SK-N-SH treated with all-trans-retinoic acid at 6 μM for 48 hours (cell line): ENCODE measurements at regions not wholly inside any gene's neighbourhood (a gene's known extent, or its start where the extent isn't known, plus 50 kb on each side); places are given as distances from the start of the nearest gene placed in this dataset.

Experiments
- ARNTL ChIP-seq: fragments of 450-650 bp; formaldehyde crosslinking; IDR thresholded peaks from 2 replicates; pipeline ENCODE4 v1.5.0; 2020; ENCODE audit warnings: low read depth, mild to moderate bottlenecking, moderate library complexity, borderline replicate concordance
- BACH2 ChIP-seq: fragments of 250-450 bp; sonication (Bioruptor Pico); IDR thresholded peaks from 2 replicates; pipeline ENCODE4 v1.9.0; 2021; ENCODE audit warnings: mild to moderate bottlenecking, borderline replicate concordance
- CSDC2 ChIP-seq: fragments of 250-450 bp; sonication (Bioruptor Pico); IDR thresholded peaks from 2 replicates; pipeline ENCODE4 v1.5.0; 2020; ENCODE audit warnings: mild to moderate bottlenecking, moderate library complexity
- ESRRG ChIP-seq: fragments of 250-450 bp; sonication (Bioruptor Pico); IDR thresholded peaks from 2 replicates; pipeline ENCODE4 v1.6.1; 2021; ENCODE audit warnings: mild to moderate bottlenecking
- ISL1 ChIP-seq: fragments of 250-450 bp; sonication (Bioruptor Pico); IDR thresholded peaks from 2 replicates; pipeline ENCODE4 v2.1.2; 2022; ENCODE audit warnings: mild to moderate bottlenecking, moderate library complexity
- OSR1 ChIP-seq: fragments of 250-450 bp; sonication (Bioruptor Pico); IDR thresholded peaks from 2 replicates; pipeline ENCODE4 v1.8.0; 2022; ENCODE audit warnings: moderate library complexity, mild to moderate bottlenecking, inconsistent platforms
- PATZ1 ChIP-seq: fragments of 250-450 bp; sonication (Bioruptor Pico); IDR thresholded peaks from 2 replicates; pipeline ENCODE4 v1.8.0; 2020; ENCODE audit warnings: mild to moderate bottlenecking, moderate library complexity, borderline replicate concordance
- POU6F1 ChIP-seq: fragments of 250-450 bp; sonication (Bioruptor Pico); IDR thresholded peaks from 2 replicates; pipeline ENCODE4 v1.8.0; 2021; ENCODE audit warnings: low read depth, mild to moderate bottlenecking, moderate library complexity, borderline replicate concordance
- PPARA ChIP-seq: fragments of 250-450 bp; sonication (Bioruptor Pico); IDR thresholded peaks from 2 replicates; pipeline ENCODE4 v1.5.0; 2020; ENCODE audit warnings: mild to moderate bottlenecking, borderline replicate concordance
- TCF4 ChIP-seq: fragments of 250-450 bp; sonication (Bioruptor Pico); IDR thresholded peaks from 2 replicates; pipeline ENCODE4 v1.8.0; 2021; ENCODE audit warnings: mild to moderate bottlenecking, moderate library complexity, borderline replicate concordance
- TSHZ2 ChIP-seq: fragments of 250-450 bp; sonication (Bioruptor Pico); IDR thresholded peaks from 2 replicates; pipeline ENCODE4 v1.5.0; 2020; ENCODE audit warnings: mild to moderate bottlenecking, moderate library complexity
- ZFP3 ChIP-seq: fragments of 250-450 bp; sonication (Bioruptor Pico); IDR thresholded peaks from 2 replicates; pipeline ENCODE4 v1.5.0; 2020; ENCODE audit warnings: mild to moderate bottlenecking, moderate library complexity
- ZNF8 ChIP-seq: fragments of 450-650 bp; formaldehyde crosslinking; IDR thresholded peaks from 2 replicates; pipeline ENCODE4 v1.5.0; 2020; ENCODE audit warnings: mild to moderate bottlenecking, moderate library complexity

GRCh38 chr4:151472711-151473110 is 63.7 kb downstream of the FHIP1A start:
- TF ChIP-seq ISL1 (CRISPR knock-in tag) (no peak), ZFP3 (CRISPR knock-in tag) (no peak), ZNF8 (CRISPR knock-in tag) (no peak), PATZ1 (CRISPR knock-in tag) (no peak), ESRRG (CRISPR knock-in tag) (no peak), ARNTL (CRISPR knock-in tag) (no peak), PPARA (CRISPR knock-in tag) (no peak), POU6F1 (CRISPR knock-in tag) (no peak), CSDC2 (no peak), OSR1 (CRISPR knock-in tag) (no peak), BACH2 (CRISPR knock-in tag) (no peak), TCF4 (CRISPR knock-in tag) (no peak), TSHZ2 (CRISPR knock-in tag) (no peak)
